ENCODE measurements at regions not wholly inside any gene's neighbourhood (a gene's known extent, or its start where the extent isn't known, plus 50 kb on each side); places are given as distances from the start of the nearest gene placed in this dataset.

DNA sequence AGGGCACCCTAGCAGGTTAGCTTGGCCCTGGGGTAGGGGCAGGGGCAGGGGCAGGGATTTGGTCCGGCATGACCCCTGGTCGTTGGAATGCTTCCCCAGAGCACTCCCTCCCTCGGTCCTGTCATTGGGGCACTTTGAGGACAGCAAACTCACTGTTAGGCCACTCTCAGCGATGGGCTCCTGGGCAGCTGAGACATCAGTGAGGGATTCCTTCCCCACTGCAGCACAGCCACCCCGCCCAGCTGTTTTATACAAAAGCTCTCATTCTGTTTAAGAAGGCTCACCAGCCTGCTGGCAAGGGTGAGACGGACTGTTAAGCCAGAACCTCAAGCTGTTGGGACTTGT lies 86.9 kb upstream of the F3 start:
- peak overlapping the region; percentile 50; the same call in 1 of the 2 replicates for H3K23ac ChIP-seq (ENCODE audit: low read depth, low read length)
- H3K9ac ChIP-seq (ENCODE audit: low read depth, low read length): no peak overlapping the region
- in situ Hi-C loops (cut with MboI; ENCODE audit: low sequenced_read_pairs) (no loop called here), dilution Hi-C loops (cut with HindIII; ENCODE audit: low sequenced_read_pairs, unreplicated experiment) (no loop called here), intact Hi-C loops (cut with micrococcal nuclease) (no loop called here)
- H3K56ac ChIP-seq (ENCODE audit: extremely low read depth, insufficient read depth, low read length): no peak overlapping the region
- H3K27me3 ChIP-seq (ENCODE audit: control insufficient read depth, insufficient read depth, low read length): no peaks in the 10 kb centered on the region
- DNase-seq (no peak), ATAC-seq (ENCODE audit: low read depth) (no peak)
- H3K4me2 ChIP-seq (ENCODE audit: low read depth, low read length): no peak overlapping the region
- H2AK9ac ChIP-seq (replicated peaks; ENCODE audit: low read depth, low read length, poor library complexity): peak overlapping the region; percentile 37
- POLR2A ChIA-PET (ENCODE audit: unreplicated experiment): interaction anchor here (1.1 kb wide), 1 partner anchor 87 kb away, joined by 7 read pairs; the partner anchor contains the start of gene F3
- H4K8ac ChIP-seq (ENCODE audit: low read depth in 2 of 2, low read length in 2 of 2): peak overlapping the region; percentile 74 to 82
- H4K5ac ChIP-seq (ENCODE audit: low read depth, low read length): peak overlapping the region; percentile 80
- BruUV-seq (replicated peaks): no TSS peak
- peaks cover 3% of the 10 kb centered on the region; the same call in 1 of the 2 replicates for H3K9me1 ChIP-seq (ENCODE audit: insufficient read depth, low read length)
- CTCF ChIA-PET: no interaction called here
- H3K4me1 ChIP-seq (ENCODE audit: control insufficient read depth, insufficient read depth, low read length): peaks cover 11% of the 10 kb centered on the region
- H4K20me1 ChIP-seq (ENCODE audit: insufficient read depth, low read length): no peaks in the 10 kb centered on the region
- H3K18ac ChIP-seq (ENCODE audit: low read depth, low read length): peak overlapping the region; percentile 89
- peak overlapping the region; percentile 60 for H4K91ac ChIP-seq (ENCODE audit: insufficient read depth, low read depth, low read length)
- H2BK20ac ChIP-seq (ENCODE audit: low read depth, low read length): peak overlapping the region; percentile 96
- H3K4me3 ChIP-seq (ENCODE audit: insufficient read depth, low read depth, low read length): no peak overlapping the region
- H2BK15ac ChIP-seq (ENCODE audit: low read depth, low read length): peak overlapping the region; percentile 100; the same call in 2 of the 3 replicates
- 100% methylated on average over 1 of the region's 6 CpGs; no CpG with 5 or more reads in 1 of the 2 experiments for WGBS, 2 experiments (ENCODE audit: extremely low coverage in 2 of 2, insufficient read length in 1 of 2)
- H3K79me1 ChIP-seq (ENCODE audit: low read depth in 1 of 2, low read length in 2 of 2): no peaks in the 10 kb centered on the region
- H2AK5ac ChIP-seq (ENCODE audit: low read depth, low read length): peak overlapping the region; percentile 70
- H3K14ac ChIP-seq (replicated peaks; ENCODE audit: low read depth, low read length): no peak overlapping the region
- no peak overlapping the region for H3K27ac ChIP-seq (ENCODE audit: insufficient read depth, low read length)
- no peaks in the 10 kb centered on the region for H3K36me3 ChIP-seq (ENCODE audit: control insufficient read depth, insufficient read depth, low read length)
- H2BK5ac ChIP-seq (ENCODE audit: low read depth, low read length, poor library complexity, severe bottlenecking): peak overlapping the region; percentile 33
- H3K4ac ChIP-seq (ENCODE audit: low read depth, low read length): peak overlapping the region; percentile 89
- no peaks in the 10 kb centered on the region for H3K9me3 ChIP-seq (ENCODE audit: control insufficient read depth, insufficient read depth, low read length)
- TF ChIP-seq MXI1 (IDR thresholded peaks at IDR 0.05; ENCODE audit: borderline replicate concordance, low read depth, low read length) (no peak), BHLHE40 (IDR thresholded peaks at IDR 0.05; ENCODE audit: low read depth, low read length) (no peak), CHD1 (IDR thresholded peaks at IDR 0.05; ENCODE audit: low read depth, low read length) (no peak), NFE2L2 (IDR thresholded peaks at IDR 0.05; ENCODE audit: low read depth, low read length) (no peak), FOS (IDR thresholded peaks at IDR 0.05; ENCODE audit: low read depth, low read length) (no peak), CEBPB (IDR thresholded peaks at IDR 0.05; ENCODE audit: low read depth, low read length) (no peak), MAFK (IDR thresholded peaks at IDR 0.05; ENCODE audit: low read depth, low read length) (no peak), MAZ (IDR thresholded peaks at IDR 0.05; ENCODE audit: borderline replicate concordance, low read depth, low read length) (no peak)
- peak overlapping the region; percentile 95 for H2BK120ac ChIP-seq (ENCODE audit: low read depth, low read length)
- no peak overlapping the region for H2AFZ ChIP-seq (replicated peaks; ENCODE audit: low read length, poor library complexity)
